Right lobe of liver (tissue), 6 donors: ENCODE measurements at regions not wholly inside any gene's neighbourhood (a gene's known extent, or its start where the extent isn't known, plus 50 kb on each side); places are given as distances from the start of the nearest gene placed in this dataset.

Experiments used
- ATAC-seq, 4 donors: fragments of 200-7000 bp; cut with Tn5 transposase; one replicate each; pipeline ENCODE4 v1.9.1; 2020; ENCODE audit warnings: mild to moderate bottlenecking in 4 of 4, moderate library complexity in 4 of 4
- DNase-seq, 3 donors: peaks; one replicate each; pipeline ENCODE4 v3.0.0-alpha.2; 2020
- H3K27ac ChIP-seq, 3 donors: fragments of 200-600 bp; one replicate each; pipeline ENCODE4 v1.8.0; 2022
- H3K27me3 ChIP-seq, 2 donors: fragments of 200-600 bp; one replicate each; pipeline ENCODE4 v1.8.0; 2022
- H3K36me3 ChIP-seq, 4 donors: fragments of 200-600 bp; sonication (generic) in 1 of 4; one replicate each; pipeline versions ENCODE4 v1.5.1 to v1.8.0; 2017 to 2022; ENCODE audit warnings: control low read depth in 1 of 4
- H3K4me1 ChIP-seq, 4 donors: fragments of 200-600 bp; sonication (generic) in 1 of 4; one replicate each; pipeline versions ENCODE4 v1.5.1 to v1.8.0; 2017 to 2022; ENCODE audit warnings: control low read depth in 1 of 4
- H3K4me3 ChIP-seq, 3 donors: fragments of 200-600 bp; one replicate each; pipeline ENCODE4 v1.8.0; 2022
- H3K9me3 ChIP-seq, 4 donors: fragments of 200-600 bp; sonication (generic) in 1 of 4; one replicate each; pipeline versions ENCODE4 v1.5.1 to v1.8.0; 2017 to 2022; ENCODE audit warnings: control low read depth in 1 of 4
- POLR2A ChIP-seq: fragments of 450-650 bp; IDR thresholded peaks from one replicate; pipeline ENCODE4 v1.6.1; 2017; ENCODE audit warnings: antibody characterized with exemption, mild to moderate bottlenecking
- WGBS: methylation state at CpG from one replicate; pipeline ENCODE4 v1.1.6; 2018; ENCODE audit warnings: low coverage, low lambda C conversion rate; ENCODE audit not compliant: insufficient coverage; ENCODE audit errors: missing lambda C conversion rate; 5-methylcytosine and 5-hydroxymethylcytosine counted together
- intact Hi-C, 2 donors: fragments of 100-400 bp; cut with DNase I; formaldehyde crosslinking; loops; one replicate each; pipeline versions ENCODE4 v1.11.2 to v1.14.1; 2022
- TF ChIP-seq, protein P1 (sequence below), 4 donors: fragments of 200-600 bp in 3 of 4; fragments of 450-650 bp in 1 of 4; IDR thresholded peaks; one replicate each; pipeline versions ENCODE4 v1.5.1 to v1.8.0; 2016 to 2022; ENCODE audit warnings: antibody characterized with exemption in 4 of 4, mild to moderate bottlenecking in 2 of 4
- donor health status: DM: no; HTN: yes; CAD: no.
- donor health status: DM: no; HTN: no; CAD: no.
- donor health status: DM: no; HTN: no; CAD: no.
- donor health status: DM: no; HTN: yes; CAD: no.
- donor health status: DM: no; HTN: yes; CAD: no.

- peaks cover 0 to 8% (median 0%) of the 10 kb centered on the region in 4 donors for H3K4me1 ChIP-seq
- no peak for DNase-seq
- no peaks in the 10 kb centered on the region for H3K27me3 ChIP-seq
- H3K9me3 ChIP-seq, result no peaks in the 10 kb centered on the region
- no peak overlapping the region for H3K4me3 ChIP-seq
- intact Hi-C loops, result no loop called here
- no peaks in the 10 kb centered on the region for H3K36me3 ChIP-seq
- TF ChIP-seq, protein P1, sequence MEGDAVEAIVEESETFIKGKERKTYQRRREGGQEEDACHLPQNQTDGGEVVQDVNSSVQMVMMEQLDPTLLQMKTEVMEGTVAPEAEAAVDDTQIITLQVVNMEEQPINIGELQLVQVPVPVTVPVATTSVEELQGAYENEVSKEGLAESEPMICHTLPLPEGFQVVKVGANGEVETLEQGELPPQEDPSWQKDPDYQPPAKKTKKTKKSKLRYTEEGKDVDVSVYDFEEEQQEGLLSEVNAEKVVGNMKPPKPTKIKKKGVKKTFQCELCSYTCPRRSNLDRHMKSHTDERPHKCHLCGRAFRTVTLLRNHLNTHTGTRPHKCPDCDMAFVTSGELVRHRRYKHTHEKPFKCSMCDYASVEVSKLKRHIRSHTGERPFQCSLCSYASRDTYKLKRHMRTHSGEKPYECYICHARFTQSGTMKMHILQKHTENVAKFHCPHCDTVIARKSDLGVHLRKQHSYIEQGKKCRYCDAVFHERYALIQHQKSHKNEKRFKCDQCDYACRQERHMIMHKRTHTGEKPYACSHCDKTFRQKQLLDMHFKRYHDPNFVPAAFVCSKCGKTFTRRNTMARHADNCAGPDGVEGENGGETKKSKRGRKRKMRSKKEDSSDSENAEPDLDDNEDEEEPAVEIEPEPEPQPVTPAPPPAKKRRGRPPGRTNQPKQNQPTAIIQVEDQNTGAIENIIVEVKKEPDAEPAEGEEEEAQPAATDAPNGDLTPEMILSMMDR (IDR thresholded peaks at IDR 0.05), result no peak
- no peak overlapping the region for H3K27ac ChIP-seq
- no peak for ATAC-seq
These were observed 124.7 kb upstream of the VASH1 start for GRCh38 chr14:76636602-76637001.

DNA sequence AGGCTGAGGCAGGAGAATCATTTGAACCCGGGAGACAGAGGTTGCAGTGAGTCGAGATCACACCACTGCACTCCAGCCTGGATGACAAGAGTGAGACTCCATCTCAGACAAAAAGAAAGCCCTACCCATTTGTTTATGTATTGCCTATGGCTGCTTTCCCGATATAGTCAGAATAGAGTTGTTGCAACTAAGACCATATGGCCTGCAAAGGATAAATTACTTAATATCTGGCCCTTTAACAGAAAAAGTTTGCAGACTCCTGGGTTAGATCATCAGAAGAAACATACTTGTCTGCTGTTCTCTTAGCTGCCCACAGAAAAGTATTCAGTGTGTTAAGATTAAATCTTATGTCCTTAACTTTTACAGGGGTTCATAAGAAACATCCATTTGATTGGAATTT lies 122.4 kb upstream of the VASH1 start:
- intact Hi-C loops, result no loop called here
- Histone ChIP-seq H3K27me3 (no peaks in the 10 kb centered on the region), H3K27ac (no peak overlapping the region), H3K9me3 (no peaks in the 10 kb centered on the region), H3K4me1 (peaks cover 0 to 8% (median 0%) of the 10 kb centered on the region in 4 donors), H3K4me3 (no peak overlapping the region), H3K36me3 (no peaks in the 10 kb centered on the region)
- ATAC-seq, result no peak
- no peak for TF ChIP-seq POLR2A
- TF ChIP-seq, protein P1 (IDR thresholded peaks at IDR 0.05), result no peak
- 83% methylated on average over 2 of the region's 3 CpGs for whole genome bisulfite sequencing
- no peak for DNase-seq

- DNase-seq, result no peak
These were observed 121.5 kb upstream of the VASH1 start for GRCh38 chr14:76639606-76640229.

DNA sequence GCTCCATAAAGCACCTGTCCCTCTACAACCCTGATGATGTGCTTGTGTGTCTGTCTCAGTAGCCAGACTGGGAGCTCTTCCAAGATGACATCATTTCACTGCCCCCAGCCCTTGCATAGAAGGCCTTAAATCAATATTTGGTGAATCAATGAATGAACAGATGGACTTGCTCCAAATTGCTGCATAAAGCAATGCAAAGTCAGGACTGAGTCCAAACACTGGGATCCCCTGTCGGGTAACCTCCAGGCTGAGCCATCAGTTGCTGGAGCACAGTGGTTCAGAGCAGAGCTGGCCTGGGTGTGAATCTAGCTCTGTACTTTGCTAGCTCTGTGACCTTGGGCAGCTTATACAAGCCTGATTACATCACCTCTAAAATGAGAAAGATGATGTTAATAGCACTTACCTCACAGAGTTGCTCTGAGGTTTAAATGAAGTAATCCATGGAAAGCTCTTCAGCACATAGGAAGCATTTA lies 120.3 kb upstream of the VASH1 start:
- peak; percentile 70 to 94 (median 78) for ATAC-seq
- H3K36me3 ChIP-seq, result no peaks in the 10 kb centered on the region
- intact Hi-C loops, result no loop called here
- H3K27ac ChIP-seq, result no peak overlapping the region
- TF ChIP-seq, protein P1 (IDR thresholded peaks at IDR 0.05), result no peak
- no peak for TF ChIP-seq POLR2A
- H3K9me3 ChIP-seq, result no peaks in the 10 kb centered on the region
- WGBS, result 43% methylated on average over 1 of the region's 1 CpG
- H3K27me3 ChIP-seq, result no peaks in the 10 kb centered on the region
- peaks cover 0 to 8% (median 0%) of the 10 kb centered on the region in 4 donors for H3K4me1 ChIP-seq
- peak in 1 of 3 donors; percentile 40 for DNase-seq
- H3K4me3 ChIP-seq, result no peak overlapping the region

More at GRCh38 chr14:76639606-76640229, 121.5 kb upstream of the VASH1 start:
- H3K4me1 ChIP-seq, result peaks cover 0 to 8% (median 0%) of the 10 kb centered on the region in 4 donors
- H3K4me3 ChIP-seq, result no peak overlapping the region
- H3K27me3 ChIP-seq, result no peaks in the 10 kb centered on the region
- WGBS, result 71% methylated on average over 4 of the region's 6 CpGs
- TF ChIP-seq POLR2A, result no peak
- TF ChIP-seq, protein P1 (IDR thresholded peaks at IDR 0.05), result no peak
- intact Hi-C loops, result no loop called here
- ATAC-seq, result no peak
- H3K27ac ChIP-seq, result no peak overlapping the region
- H3K36me3 ChIP-seq, result no peaks in the 10 kb centered on the region
- H3K9me3 ChIP-seq, result no peaks in the 10 kb centered on the region
